Activated effector memory CD4-positive, alpha-beta T cell treated with Interleukin-2 at 50 U/mL for 16 hours (primary cell): ENCODE measurements at regions not wholly inside any gene's neighbourhood (a gene's known extent, or its start where the extent isn't known, plus 50 kb on each side); places are given as distances from the start of the nearest gene placed in this dataset.

Source experiments
- DNase-seq: peaks from one replicate; pipeline ENCODE4 v3.0.0-alpha.2; 2020

GRCh38 chr10:25114036-25114411 is 60.8 kb upstream of the GPR158 start:
- DNase-seq, result no peak

GRCh38 chr10:25117757-25118156 is 57.0 kb upstream of the GPR158 start:
- no peak for DNase-seq

- no peak for DNase-seq
These were observed 54.6 kb upstream of the GPR158 start for GRCh38 chr10:25120188-25120587.
